Left forelimb (tissue), 1 donor: ENCODE measurements at regions not wholly inside any gene's neighbourhood (a gene's known extent, or its start where the extent isn't known, plus 50 kb on each side); places are given as distances from the start of the nearest gene placed in this dataset.
"Not testable (repeated sequence)": the region's sequence is repeated elsewhere in the genome, so short reads cannot be mapped to it uniquely, and the experiment has no call there.

Experiments used
- DNase-seq: peaks from one replicate; pipeline ENCODE4 v3.0.0-alpha.2; 2018; ENCODE audit warnings: low spot score

DNA sequence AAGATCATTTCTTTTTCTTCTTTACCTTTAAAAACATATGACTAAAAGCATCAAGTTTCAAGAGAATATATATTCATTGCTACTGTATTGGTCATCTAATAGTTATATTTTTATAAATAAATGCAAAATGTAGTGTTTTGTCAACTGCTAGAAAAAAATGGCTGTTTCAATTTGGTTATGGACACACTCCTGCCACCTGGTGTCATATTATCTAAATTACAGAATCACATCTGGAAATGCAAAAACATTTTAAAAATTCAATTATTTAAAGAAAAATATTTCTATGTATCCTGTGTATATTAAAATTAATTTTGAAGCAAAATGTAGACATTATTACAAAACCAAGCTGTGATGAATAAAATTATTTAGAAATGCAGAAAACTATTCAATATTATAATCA is 329.4 kb upstream of the PCDH18 start:
- no peak for DNase-seq

GRCh38 chr4:137853424-137853823 is 321.1 kb upstream of the PCDH18 start:
- no peak for DNase-seq

- no peak for DNase-seq
Observed at GRCh38 chr4:137852326-137852725, 320.0 kb upstream of the PCDH18 start.

DNA sequence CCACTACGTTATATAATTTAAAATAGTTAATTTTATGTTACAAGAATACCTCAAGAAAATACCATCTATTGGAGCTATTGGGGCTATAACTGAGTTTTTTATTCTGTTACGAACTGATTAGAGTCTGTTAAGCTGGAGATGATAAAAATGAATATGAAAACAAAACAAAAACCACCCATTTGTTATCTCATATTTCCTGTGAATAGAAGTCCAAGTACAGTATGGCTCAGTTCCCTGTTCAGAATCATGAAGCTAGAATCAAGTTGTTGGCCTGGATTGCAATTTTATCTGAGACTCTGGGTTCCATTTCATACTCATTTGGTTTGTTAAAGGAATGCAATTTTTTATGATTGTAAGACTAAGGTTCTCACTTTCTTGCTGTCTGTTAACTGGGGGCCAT is 319.1 kb upstream of the PCDH18 start:
- no peak for DNase-seq

GRCh38 chr4:137827945-137828344 is 295.7 kb upstream of the PCDH18 start:
- not testable (repeated sequence) for DNase-seq

DNA sequence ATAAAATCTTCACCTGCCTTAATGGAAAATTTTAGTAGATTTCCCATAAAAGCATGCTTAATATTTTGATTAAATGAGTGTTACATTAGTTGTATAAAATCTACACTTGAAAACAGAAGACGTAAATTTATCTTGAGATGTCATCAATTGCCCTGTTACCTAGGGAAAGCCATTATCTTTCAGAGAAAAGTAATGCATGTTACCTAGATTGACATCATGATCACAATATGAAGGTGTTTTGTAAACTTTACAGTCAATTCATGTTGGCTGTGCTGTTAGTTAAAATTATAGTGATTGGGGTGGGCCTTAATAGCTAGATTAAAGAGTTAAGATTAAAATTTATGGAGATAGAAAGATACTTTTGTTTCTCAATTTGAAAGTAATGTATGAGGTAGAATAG is 293.2 kb upstream of the PCDH18 start:
- no peak for DNase-seq

- no peak for DNase-seq
Observed at GRCh38 chr4:137823007-137823406, 290.7 kb upstream of the PCDH18 start.

GRCh38 chr4:137819964-137820383 is 287.7 kb upstream of the PCDH18 start:
- no peak for DNase-seq

DNA sequence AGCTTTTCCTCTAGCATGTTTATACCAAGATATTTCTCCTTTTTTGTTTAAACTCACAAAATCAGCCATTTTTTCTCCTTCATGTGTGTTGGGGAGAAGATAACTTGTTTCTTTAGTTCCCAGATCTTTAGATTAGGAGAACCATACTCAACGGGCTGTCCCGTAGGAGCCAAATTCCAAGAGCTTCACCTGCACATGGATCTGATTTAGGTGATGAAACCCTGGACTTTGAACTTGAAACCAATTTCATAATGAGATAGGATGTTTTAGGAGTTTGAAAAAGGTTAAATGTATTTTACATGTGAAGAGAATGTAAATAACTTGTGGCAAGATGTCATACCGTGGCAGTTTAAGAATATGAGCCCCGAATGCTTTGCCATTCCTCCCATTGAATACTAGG is 280.0 kb upstream of the PCDH18 start:
- no peak for DNase-seq

DNA sequence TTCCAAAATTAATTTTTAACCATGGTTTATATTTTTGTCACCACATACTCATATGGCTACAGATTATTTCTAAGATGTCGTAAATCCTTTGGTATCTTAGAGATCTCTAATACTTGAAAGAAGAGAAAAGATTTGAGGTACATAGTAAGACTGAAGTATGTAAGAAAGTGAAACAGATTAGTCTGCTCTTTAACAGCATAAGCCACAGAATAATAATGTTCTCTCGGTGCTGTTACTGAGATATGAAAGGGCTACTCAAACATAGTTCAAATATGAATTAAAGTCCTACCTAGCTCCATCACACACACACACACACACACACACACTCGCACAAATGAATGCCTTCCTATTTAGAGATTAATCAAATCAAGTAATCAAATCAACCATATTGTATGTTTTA is 274.1 kb upstream of the PCDH18 start:
- no peak for DNase-seq

- DNase-seq = no peak
Observed at GRCh38 chr4:137804906-137805495, 272.7 kb upstream of the PCDH18 start.

- no peak for DNase-seq
Observed at GRCh38 chr4:137800861-137801260, 268.6 kb upstream of the PCDH18 start.

- no peak for DNase-seq
Observed at GRCh38 chr4:137794764-137795254, 262.5 kb upstream of the PCDH18 start.

DNA sequence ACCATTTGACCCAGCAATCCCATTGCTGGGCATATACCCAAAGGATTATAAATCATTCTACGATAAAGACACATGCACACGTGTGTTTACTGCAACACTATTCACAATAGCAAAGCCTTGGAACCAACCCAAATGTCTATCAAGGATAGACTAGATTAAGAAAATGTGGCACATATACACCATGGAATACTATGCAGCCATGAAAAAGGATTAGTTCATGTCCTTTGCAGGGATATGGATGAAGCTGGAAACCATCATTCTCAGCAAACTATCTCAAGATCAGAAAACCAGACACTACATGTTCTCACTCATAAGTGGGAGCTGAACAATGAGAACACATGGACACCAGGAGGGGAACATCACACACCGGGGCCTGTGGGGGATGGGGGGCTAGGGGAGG is 257.0 kb upstream of the PCDH18 start:
- not testable (repeated sequence) for DNase-seq

DNA sequence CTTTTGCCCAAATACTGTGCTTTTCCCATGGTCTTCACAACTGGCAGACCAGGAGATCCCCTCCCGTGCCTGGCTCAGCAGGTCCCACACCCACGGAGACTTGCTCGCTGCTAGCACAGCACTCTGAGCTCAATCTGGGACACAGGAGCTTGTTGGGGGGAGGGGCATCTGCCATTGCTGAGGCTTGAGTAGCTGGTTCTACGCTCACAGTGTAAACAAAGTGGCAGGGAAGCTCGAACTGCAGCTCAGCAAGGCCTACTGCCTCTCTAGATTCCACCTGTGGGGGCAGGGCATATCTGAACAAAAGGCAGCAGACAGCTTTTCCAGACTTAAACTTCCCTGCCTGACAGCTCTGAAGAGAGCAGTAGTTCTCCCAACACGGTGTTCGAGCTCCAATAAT is 251.6 kb upstream of the PCDH18 start:
- DNase-seq = not testable (repeated sequence)

- DNase-seq = no peak
Observed at GRCh38 chr4:137775701-137776100, 243.4 kb upstream of the PCDH18 start.

DNA sequence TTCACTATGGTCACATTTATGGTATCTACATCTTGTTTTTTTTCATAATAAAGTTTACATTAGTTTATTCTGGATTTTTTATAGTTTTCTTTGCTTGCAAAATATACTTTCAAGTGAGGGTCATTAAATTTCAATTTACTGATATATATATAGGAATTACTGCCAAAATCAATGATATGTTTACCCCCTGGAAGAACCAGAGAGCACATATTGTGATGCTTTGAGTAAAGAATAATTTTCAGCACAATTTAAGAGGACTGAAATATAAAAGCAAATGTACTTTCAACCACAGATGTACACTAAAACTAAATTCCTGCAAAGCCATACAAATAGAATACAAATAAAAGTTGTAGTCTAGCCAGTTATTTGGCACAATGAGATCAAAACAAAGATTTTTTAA is 242.2 kb upstream of the PCDH18 start:
- DNase-seq = no peak

- DNase-seq = no peak
Observed at GRCh38 chr4:137768881-137769280, 236.6 kb upstream of the PCDH18 start.

DNA sequence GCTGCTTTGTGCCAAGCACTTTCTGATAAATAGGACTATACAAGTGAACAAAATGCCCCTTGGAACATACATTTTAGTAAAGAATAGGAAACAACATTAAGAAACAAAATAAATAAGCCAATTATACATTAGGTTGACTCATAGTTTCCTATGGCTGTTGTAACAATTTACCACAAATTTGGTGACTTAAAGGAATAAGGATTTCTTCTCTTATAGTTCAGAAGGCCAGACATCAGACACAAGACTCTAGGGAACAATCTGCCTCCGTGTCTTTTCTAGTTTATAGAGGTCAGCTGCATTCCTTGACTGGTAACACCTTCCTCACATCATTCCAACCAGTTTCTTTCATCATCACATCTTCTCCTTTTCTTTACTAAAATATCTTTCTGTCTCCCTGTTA is 235.9 kb upstream of the PCDH18 start:
- no peak for DNase-seq

- no peak for DNase-seq
Observed at GRCh38 chr4:137762591-137762990, 230.3 kb upstream of the PCDH18 start.

- DNase-seq = no peak
Observed at GRCh38 chr4:137754652-137755471, 222.6 kb upstream of the PCDH18 start.

GRCh38 chr4:137749466-137749865 is 217.2 kb upstream of the PCDH18 start:
- no peak for DNase-seq

DNA sequence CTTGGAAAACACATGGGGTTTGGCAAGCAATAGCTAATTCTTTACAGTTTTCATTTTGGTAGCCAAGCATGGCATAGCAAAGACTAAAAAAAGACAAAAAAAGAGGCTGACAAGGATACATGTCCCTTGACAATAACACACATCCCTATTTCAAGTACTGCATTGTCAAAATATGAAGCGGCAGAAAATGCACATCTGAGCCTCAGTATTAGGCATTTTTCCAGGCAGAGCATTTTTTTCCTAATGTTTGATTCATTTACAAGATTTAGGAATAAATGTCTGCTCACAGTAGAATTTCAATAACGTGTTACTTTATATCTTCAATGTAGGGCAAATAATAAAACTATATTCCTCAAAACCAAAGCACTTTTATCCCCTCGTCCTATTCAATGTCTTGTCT is 216.3 kb upstream of the PCDH18 start:
- no peak for DNase-seq

- no peak for DNase-seq
Observed at GRCh38 chr4:137740141-137740540, 207.8 kb upstream of the PCDH18 start.
